ENCODE measurements at regions not wholly inside any gene's neighbourhood (a gene's known extent, or its start where the extent isn't known, plus 50 kb on each side); places are given as distances from the start of the nearest gene placed in this dataset.

- Mint-ChIP-seq H3K4me3 (no peak overlapping the region), H3K27me3 (no peaks in the 10 kb centered on the region), H3K9me3 (peaks cover 2% of the 10 kb centered on the region), H3K4me1 (ENCODE audit: low read depth) (no peaks in the 10 kb centered on the region), H3K27ac (no peak overlapping the region), H3K36me3 (ENCODE audit: low read depth) (no peaks in the 10 kb centered on the region)
- Histone ChIP-seq H3K36me3 (ENCODE audit: insufficient read depth, low read length) (no peaks in the 10 kb centered on the region), H3K27ac (ENCODE audit: low read depth in 1 of 2, low read length in 2 of 2) (no peak overlapping the region), H3K4me3 (ENCODE audit: low read length) (no peak overlapping the region), H3K9me3 (ENCODE audit: control insufficient read depth in 1 of 2, insufficient read depth in 1 of 2, low read length in 2 of 2) (no peaks in the 10 kb centered on the region), H3K27me3 (ENCODE audit: control insufficient read depth in 1 of 2, insufficient read depth in 2 of 2, low read length in 2 of 2) (no peaks in the 10 kb centered on the region), H3K4me1 (ENCODE audit: insufficient read depth, low read length) (no peaks in the 10 kb centered on the region)
- CTCF ChIA-PET: no interaction called here
- POLR2A ChIA-PET: no interaction called here
- ATAC-seq (ENCODE audit: poor library complexity) (no peak), DNase-seq (no peak)
- TF ChIP-seq CTCF (IDR thresholded peaks at IDR 0.05): no peak
- intact Hi-C loops (cut with DNase I, micrococcal nuclease): no loop called here
Observed at GRCh38 chr12:47591795-47592194, 114.0 kb downstream of the RPAP3 start.

GRCh38 chr12:47591361-47591791 lies 114.5 kb downstream of the RPAP3 start:
- ATAC-seq (ENCODE audit: poor library complexity) (no peak), DNase-seq (no peak)
- no peak overlapping the region for H3K27ac ChIP-seq (ENCODE audit: low read depth in 1 of 2, low read length in 2 of 2)
- intact Hi-C loops (cut with DNase I, micrococcal nuclease): no loop called here
- H3K27me3 ChIP-seq (ENCODE audit: control insufficient read depth in 1 of 2, insufficient read depth in 2 of 2, low read length in 2 of 2): no peaks in the 10 kb centered on the region
- Mint-ChIP-seq H3K36me3 (ENCODE audit: low read depth) (no peaks in the 10 kb centered on the region), H3K27me3 (no peaks in the 10 kb centered on the region), H3K27ac (no peak overlapping the region), H3K9me3 (peaks cover 2% of the 10 kb centered on the region), H3K4me1 (ENCODE audit: low read depth) (no peaks in the 10 kb centered on the region), H3K4me3 (no peak overlapping the region)
- ChIA-PET CTCF (no interaction called here), POLR2A (no interaction called here)
- H3K9me3 ChIP-seq (ENCODE audit: control insufficient read depth in 1 of 2, insufficient read depth in 1 of 2, low read length in 2 of 2): no peaks in the 10 kb centered on the region
- no peaks in the 10 kb centered on the region for H3K36me3 ChIP-seq (ENCODE audit: insufficient read depth, low read length)
- H3K4me3 ChIP-seq (ENCODE audit: low read length): no peak overlapping the region
- TF ChIP-seq CTCF (IDR thresholded peaks at IDR 0.05): no peak
- H3K4me1 ChIP-seq (ENCODE audit: insufficient read depth, low read length): no peaks in the 10 kb centered on the region

- Mint-ChIP-seq H3K36me3 (ENCODE audit: low read depth) (no peaks in the 10 kb centered on the region), H3K9me3 (no peaks in the 10 kb centered on the region), H3K4me3 (no peak overlapping the region), H3K27me3 (no peaks in the 10 kb centered on the region), H3K4me1 (ENCODE audit: low read depth) (no peaks in the 10 kb centered on the region), H3K27ac (no peak overlapping the region)
- no peaks in the 10 kb centered on the region for H3K27me3 ChIP-seq (ENCODE audit: control insufficient read depth in 1 of 2, insufficient read depth in 2 of 2, low read length in 2 of 2)
- ChIA-PET CTCF (no interaction called here), POLR2A (no interaction called here)
- no peaks in the 10 kb centered on the region for H3K9me3 ChIP-seq (ENCODE audit: control insufficient read depth in 1 of 2, insufficient read depth in 1 of 2, low read length in 2 of 2)
- no peaks in the 10 kb centered on the region for H3K4me1 ChIP-seq (ENCODE audit: insufficient read depth, low read length)
- H3K27ac ChIP-seq (ENCODE audit: low read depth in 1 of 2, low read length in 2 of 2): no peak overlapping the region
- no peaks in the 10 kb centered on the region for H3K36me3 ChIP-seq (ENCODE audit: insufficient read depth, low read length)
- no peak overlapping the region for H3K4me3 ChIP-seq (ENCODE audit: low read length)
- no peak for DNase-seq
- intact Hi-C loops (cut with DNase I, micrococcal nuclease): no loop called here
- no peak for TF ChIP-seq CTCF (IDR thresholded peaks at IDR 0.05)
- no peak for ATAC-seq (ENCODE audit: poor library complexity)
Observed at GRCh38 chr12:47590771-47591360, 115.0 kb downstream of the RPAP3 start.
